NCI-H187 (cell line): ENCODE measurements at regions not wholly inside any gene's neighbourhood (a gene's known extent, or its start where the extent isn't known, plus 50 kb on each side); places are given as distances from the start of the nearest gene placed in this dataset.

Source experiments
- DNase-seq, 2 experiments: peaks; one replicate each; lab custom pipeline; 2025; lab: John Stamatoyannopoulos, UW

DNA sequence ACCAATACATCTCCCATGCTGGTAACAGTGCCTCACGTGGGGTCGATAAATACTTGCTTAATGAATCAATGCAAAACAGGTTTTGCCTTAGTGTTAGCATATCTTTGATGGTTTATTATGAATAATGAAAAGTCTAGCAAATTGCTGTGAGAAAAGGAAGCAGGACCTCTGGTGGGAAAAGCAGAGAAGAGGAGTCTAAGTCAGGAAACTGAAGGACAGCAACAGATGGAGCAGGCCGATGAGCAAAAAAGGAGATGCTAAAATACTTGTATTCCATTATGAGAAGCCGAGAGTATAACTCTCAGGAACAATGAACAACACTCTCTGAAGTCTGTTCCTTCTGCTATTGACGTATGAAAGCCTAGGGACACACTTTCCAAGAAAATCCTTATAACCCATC lies 555.2 kb upstream of the KLHL29 start:
- DNase-seq = no peak

DNA sequence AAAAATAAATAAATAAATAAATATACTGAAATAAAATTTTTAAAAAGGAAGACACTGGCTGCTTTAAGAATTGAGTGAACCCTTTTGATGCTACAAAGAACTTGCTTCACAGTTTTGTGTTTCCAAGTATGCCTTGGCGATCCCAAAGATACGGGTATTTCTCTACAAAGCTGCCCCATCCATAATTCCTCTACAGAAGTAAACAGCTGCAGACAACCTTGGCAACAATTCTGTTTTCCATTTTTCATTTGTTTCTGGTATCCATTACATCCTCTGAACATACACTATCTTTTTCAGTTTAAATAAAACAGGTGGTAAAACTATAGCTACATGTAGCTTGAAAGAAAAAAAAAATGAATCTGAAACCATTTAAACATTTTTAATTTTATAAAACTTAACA lies 552.8 kb upstream of the KLHL29 start:
- DNase-seq = no peak

DNA sequence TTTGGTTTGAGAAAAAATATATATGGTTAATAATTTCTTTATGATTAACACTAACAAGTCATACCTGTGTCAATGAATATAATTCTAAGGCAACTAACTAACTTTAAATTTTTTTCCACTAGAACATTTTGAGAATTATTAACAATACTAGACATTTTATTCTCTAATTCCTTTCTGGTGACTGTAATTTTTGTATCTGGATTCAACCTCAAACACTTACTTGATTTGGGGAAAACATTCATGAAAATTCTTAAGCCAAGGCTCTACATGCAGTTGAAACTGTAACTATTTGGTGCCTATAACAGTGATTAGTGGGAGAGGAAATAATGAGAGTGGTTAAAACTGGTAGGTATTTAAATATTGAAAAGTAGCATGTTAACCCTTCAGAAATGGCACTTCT lies 546.5 kb upstream of the KLHL29 start:
- no peak for DNase-seq

DNA sequence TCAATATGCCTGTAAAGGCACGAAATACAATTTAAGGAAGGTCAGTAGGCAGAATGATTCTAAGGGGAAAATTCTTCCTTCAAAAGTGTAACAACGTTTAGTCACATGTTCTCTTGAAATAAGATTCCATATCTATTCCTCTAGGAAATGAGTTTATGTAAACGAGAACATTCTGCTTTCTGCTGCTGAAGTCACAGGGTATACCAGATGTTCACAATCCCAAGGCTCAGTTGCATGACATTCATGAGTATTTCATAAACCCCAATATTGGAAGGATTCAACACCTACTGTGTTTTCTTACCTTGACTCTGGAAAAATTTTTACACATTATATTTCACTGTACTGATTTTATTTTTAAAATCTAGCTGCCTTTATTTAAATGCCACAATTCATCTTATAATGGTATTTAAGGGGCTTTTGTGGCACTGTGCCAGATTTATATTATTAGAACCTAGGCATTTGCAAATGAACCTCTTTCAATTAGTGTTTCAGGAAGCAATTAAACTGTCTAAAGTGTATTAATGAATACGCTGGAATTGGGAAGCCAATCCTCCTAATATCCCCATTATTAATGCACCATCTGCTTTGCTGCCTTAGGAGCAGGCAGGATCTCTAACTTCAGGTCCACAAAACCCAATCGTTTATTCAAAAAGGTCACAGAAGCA lies 542.6 kb upstream of the KLHL29 start:
- no peak for DNase-seq

DNA sequence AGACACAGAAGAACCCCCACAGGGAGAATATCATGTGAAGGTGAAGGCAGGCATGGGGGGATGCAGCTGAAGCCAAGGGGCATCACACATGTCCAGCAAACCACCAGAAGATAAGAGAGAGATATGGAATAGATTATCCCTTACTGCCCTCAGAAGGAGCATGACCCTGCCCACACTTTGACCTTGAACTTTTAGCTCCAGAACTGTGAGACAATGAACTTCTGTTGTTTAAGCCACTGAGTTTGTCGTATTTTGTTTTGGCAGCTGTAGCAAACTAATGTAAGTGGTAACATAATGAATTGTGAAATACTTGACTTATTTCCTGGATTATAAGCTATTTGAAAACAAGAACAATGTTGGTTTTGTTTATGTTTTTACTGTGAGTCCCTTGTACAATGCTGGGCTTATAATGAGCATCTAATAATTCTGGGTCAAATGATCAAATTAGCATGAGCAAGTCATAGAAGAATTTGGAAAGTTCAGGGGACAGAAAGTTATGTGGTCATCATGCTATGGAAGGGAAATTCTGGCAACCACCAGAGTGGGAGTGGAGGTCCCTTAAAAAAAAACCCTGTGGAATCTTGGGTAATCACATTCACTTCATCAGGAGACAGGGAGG lies 541.0 kb upstream of the KLHL29 start:
- DNase-seq = no peak

DNA sequence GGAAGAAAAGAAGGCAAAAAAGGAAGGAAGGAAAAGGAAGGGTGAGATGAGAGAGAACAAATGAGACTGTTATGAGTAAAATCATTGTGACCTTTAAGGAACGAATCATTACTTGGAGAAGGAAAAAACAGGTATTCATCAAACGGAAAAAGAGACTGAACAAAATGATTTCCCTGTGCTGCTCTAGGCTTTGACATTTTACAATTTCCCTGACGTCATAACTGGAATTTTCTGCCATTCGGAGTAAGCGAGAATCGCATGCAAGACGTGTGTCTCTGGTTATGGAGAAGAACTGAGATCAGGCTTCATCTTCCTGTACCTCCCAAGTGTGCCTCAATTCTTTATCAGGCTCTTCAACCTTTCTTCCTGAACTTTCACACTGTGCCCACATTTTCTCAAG lies 534.7 kb upstream of the KLHL29 start:
- no peak for DNase-seq

DNA sequence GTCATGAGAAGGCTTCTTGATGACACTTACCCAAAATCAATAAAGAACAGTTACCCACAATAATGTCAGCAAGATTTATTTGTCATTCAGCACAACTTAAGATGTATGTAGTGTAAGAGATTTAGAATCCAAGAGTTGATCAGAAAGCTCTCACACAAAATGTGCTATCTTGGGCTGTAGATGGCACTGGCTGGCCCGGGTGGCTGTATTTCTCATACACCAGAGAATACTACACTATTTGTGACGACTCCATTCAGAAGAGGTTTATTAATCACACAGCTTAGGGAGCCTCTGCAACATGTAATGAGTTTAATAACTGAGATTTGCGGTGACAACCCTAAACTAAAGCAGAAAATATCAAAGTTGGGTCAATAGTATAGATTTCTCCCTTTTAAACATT lies 530.4 kb upstream of the KLHL29 start:
- DNase-seq = no peak

DNA sequence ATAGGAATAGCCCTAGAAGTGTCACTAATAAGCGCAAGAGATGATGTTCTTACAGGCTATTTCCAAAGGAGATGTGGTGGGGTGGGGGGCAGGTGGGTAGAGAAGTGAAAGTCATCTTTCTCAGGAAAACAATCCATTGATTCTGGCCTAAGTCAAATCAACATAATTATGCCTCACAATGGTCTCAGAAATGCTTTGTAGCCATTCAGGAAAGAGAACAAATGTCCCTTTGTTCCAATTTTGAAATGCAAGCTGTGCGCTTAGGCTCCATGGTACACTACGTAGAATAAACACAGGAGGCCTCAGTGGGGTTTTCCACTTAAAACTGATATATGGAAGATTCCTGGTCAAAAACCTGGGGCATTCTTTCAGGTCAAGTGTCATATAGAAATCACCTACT lies 529.9 kb upstream of the KLHL29 start:
- no peak for DNase-seq

DNA sequence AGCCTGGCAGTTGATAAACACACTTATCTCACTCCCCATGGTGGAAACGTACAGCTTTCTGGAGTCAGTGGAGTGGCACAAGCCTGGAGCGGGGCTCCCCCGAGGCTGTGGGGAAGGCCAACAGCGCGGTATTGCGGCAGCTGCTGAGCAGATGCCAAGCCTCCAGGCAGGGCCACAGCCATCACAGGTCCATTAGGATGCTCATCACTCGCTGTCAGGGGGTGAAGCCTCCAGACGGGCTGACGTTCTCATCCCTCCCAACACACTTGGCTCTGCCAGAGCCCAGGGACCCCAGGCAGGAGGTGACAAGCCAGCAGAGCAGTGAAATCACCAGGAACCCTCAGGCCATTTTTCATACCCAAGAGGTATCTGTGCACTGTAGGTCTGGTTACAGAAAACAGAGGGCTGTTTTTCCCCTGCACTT lies 529.2 kb upstream of the KLHL29 start:
- no peak for DNase-seq

DNA sequence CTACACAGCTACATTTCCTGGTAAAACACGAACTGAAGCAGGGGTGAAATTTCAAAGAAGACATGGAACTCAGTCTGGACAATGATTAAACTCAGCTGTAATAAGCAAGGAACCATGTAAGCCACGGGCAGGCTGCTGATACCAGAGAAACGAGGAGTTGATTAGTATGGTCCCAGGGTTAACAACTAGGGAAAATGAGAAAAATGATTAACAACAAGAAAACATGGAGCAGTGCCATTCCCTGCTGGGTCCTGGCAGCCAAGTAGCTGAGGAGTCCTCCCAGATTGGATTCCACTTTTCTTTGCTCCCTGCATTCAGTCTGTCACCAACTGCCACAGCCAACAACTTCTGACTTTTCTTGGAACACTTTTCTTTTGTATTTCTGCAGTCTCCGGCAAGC lies 517.0 kb upstream of the KLHL29 start:
- DNase-seq = no peak

DNA sequence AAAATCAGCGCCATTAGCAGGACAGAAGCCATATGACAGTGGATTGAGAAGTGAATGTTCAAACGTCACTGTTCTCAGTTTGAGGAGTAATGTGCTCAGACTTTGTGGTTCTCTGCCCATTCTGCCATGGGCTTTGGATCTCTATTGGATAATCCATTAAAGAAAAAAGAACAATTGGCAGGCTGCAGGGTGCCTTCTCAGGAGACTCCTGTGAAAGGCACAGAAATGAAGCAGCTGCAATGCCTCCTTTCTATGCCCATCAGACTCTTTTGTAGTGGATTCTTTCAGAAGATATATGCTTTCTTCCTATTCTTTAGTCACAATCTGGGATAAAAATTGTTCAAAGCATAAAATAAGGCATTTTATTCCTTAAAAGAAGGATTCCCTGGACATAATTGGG lies 506.9 kb upstream of the KLHL29 start:
- no peak for DNase-seq

DNA sequence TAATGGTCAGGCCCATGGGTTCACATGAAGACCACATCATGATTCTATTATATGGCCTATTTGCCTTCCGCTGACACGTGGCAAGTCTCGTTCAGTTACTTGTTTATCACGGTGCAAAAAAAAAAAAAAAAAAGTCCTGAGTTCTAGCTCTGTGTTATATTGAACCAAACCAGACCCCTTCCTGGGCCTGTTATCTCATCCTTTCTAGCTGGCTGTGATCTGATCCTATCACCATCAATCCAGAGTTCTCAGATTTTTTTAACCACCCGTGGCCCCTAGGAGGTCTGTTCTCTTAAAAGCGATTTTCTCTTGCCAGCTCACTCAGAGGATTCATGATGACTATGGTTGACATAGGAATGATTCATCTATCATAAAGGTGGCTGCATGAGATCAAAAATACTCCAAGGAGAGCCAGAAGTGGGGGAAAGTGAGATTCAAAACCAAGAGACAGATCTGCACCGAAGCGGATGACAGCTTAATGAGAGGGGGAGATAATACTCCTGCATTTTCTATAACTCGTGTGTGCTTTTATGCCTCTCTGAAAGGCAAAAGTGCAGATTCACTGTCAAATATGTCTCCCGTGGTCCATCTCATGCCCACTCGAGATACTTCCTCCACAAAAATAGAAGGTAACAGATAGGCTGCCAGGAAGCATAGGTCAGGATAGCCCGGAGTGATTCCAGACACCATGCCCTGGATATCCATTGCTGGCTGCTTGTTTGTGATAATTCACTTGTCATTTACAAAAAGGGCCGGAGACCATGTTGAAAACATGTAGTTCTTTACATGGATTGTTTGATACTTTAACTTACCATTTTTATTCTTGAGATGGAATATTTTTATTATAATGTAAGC lies 505.7 kb upstream of the KLHL29 start:
- no peak for DNase-seq

DNA sequence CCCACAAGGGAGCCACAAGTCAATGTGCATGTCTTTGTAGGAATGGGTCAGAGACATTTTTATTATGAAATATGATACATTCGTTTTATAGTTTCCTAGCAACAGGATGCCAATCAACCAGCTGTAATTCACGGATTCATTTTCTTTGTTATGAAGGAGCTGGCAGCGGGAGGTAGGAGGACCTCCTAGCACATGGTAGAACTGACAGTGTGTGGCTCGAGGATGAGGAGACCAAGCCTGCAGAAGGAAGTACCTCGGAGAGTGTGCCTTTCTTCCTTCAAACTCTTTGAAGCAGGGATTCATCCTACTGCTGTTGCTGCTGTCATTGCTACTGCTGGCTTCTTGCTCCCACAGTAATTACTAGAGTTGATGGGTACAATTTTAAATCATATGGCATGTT lies 504.8 kb upstream of the KLHL29 start:
- DNase-seq = no peak

DNA sequence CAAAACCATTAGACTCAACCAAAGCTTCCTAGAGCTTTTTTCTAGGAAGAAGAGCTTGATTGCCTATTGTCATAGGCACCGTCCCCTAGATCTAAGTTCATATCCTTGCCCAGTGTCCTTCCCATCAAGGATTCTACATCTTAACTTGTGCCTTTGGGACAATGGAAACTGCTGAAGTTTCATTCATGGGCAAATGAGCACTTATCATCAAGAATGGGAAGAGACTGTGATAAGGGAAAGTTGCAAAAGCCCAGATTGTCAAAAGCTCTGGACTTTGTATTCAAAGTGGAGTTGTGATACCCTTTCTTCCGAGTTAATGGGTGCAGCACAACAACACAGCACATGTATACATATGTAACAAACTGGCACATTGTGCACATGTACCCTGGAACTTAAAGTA lies 503.0 kb upstream of the KLHL29 start:
- DNase-seq = no peak

DNA sequence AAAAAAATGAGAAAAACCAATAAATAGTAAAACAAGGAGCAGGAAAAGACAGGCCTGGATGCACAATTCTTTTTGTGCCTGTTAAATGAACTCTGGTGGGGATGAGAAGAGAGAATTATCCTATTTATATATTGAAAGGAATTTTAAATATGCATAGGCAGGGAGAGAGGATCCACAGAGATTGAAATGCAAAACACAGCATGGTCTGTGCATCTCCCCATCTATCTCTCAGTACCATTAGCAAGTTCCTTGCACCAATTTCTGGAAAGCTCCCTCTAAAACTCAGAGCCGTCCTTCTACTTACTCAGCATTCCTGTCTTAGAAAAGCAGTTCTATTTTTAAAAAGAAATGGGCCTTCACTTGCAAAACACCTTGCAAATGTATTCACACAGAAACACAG lies 502.3 kb upstream of the KLHL29 start:
- no peak for DNase-seq

DNA sequence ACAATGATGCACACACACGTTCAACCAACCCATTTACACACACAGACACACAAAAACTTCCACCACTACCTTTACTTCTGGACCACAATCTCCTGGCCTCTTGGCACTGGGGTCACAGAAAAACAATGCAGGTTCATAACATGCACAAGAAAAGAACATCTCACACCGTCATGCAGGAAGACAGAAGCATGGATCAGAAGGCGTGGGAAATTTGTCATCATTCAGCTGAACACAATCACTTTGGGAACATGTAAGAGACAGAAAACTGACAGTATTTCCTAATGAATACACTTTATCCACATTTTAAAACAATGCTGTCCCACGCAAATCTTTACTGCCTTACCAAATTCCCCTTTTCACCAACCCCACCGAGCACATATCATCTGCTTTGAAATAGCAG lies 501.9 kb upstream of the KLHL29 start:
- no peak for DNase-seq

DNA sequence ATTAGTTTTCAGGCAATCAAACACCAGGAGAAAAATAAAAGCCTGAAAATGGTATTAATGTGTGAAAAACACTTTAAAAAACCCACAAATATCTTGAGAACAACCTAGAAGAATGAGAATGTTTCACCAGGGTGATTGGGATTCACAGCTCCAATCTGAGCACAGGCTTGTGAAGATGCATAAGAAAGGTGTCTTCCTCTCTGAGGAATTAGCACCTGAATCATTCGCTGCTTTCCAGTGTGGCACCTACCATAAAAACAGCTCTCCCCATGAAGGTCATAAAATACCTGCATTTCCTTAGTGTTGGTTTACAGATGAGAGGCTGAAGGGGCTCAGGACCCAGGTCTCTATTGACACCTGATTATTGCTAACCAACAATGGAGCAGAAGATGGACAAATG lies 499.7 kb upstream of the KLHL29 start:
- no peak for DNase-seq

DNA sequence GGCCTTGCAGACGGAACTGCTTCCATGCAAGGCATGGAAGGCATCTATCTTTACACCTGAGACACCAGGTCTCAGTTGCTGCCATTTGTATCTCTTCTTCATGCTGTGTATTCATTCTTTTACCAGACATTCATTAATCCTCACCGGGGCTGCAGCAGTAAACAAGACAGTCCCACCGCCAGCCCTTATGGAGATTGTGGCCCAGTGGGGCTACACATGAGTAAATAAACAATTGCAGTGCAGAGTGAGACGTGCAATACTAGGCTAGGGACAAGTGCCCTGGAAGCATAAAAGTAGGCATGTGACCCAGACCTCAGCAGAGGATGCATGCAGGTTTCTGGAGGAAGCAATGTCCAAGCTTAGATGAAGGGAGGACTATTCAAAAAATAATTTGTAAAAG lies 497.6 kb upstream of the KLHL29 start:
- DNase-seq = no peak

DNA sequence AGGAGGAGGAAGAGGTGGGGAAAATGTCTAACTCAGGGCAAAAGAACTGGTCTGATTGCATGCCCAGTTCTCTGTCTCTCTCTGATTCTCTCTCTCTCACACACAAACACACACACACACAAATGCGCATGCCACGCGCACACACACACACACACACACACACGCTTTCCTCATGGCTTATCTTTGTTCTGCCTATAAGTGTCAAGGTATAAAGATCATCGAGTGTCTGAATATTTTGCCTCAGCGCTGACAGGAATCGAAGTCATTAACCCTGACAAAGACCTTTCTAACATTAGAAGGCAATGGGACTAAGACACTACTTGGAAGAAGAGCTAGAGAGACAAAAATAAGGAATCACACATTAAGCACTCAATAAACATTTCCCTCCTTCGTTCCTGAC lies 497.1 kb upstream of the KLHL29 start:
- DNase-seq = no peak

DNA sequence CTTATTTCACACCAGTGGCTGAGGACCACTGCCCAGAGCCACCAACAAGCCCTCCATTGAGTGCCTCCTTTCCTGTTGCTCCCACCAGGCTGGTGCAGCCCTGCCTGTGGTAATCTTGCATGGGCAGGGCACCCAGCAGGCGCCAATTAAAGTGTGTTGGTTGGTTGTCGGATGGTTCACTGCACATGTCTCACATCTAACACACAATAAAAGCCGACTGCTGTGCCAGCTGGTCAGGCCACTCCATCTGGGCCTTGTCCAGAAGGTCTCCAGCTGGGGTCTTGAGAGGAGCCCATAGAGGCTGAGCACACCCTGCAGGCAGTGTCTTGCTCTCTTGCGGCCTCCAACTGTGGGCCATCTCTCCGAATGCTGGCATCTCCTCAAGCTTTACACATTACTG lies 494.8 kb upstream of the KLHL29 start:
- no peak for DNase-seq

DNA sequence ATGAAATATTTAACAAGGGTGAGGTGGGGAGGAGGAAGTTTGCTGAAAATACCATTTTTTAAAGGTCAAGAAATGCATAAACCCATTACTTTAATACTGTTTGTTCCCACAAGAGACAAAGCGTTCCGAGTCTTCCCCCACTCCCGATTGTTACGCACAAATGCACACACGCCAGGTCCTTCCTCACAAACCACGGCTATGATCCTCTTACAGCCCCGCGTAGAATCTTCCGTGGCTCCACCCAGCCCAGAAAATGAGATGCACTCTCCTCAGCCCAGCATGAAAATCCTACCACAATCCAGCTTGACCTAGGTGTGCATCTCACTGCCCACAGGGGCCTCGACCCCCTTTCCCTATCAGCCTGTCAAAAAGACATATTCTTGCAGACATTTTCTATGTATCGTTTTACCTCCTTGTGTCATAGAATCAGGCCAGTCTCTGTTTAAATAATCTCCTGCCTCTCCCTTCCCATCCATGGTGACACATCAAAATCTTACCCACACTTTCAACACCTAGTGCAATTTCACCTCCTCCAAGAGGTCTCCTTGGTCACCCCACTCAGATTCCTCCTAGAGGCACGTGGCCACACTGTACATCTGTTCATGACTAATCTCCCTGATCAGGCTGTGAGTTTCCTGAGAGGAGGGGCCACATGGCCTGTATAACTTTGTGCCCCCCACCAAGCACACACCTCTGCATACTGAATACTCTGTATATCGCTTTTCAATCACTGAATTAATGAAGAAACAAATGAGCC lies 491.0 kb upstream of the KLHL29 start:
- no peak for DNase-seq

DNA sequence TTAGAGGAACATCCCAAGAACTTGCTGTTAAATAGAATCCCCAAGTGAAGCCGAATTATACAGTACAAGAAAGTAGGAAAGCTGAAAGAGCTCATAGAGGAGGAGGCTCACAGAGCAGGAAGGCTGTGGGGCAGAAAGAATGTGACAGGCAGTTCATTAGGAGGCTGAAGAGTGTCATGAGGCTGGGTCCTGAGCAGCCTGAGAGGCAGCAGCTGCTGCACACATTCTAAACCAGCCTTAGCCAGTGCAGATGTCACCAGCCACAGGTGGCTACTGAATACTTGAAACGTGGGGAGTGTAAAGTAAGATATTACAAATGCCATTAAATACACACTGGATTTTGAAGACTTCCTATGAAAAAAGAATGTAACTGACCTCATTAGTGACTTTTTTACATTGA lies 490.2 kb upstream of the KLHL29 start:
- no peak for DNase-seq

DNA sequence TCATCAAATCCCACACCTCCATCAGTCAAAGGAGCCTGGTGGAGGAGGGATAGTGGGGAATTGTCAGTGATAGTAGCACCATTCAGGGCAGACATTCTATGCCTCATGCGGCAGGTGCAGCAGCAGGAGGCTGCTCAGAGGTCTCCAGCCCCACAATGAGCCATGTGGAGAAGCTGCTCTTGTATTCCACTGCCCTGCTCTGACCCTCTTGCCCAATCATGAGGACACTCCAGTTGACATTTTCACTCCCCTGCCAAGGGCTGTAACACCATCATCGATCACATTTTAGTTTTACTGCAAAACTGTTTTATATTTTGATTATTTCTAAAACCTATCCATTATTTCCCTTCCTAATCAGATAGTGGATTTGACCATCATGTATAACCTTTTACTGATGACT lies 487.6 kb upstream of the KLHL29 start:
- DNase-seq = no peak
